Activated T-cell treated with anti-CD3 and anti-CD28 coated beads, Interleukin-2, amount 50 U/mL, for 72 hours (primary cell): ENCODE measurements at regions not wholly inside any gene's neighbourhood (a gene's known extent, or its start where the extent isn't known, plus 50 kb on each side); places are given as distances from the start of the nearest gene placed in this dataset.
"Not testable (repeated sequence)": the region's sequence is repeated elsewhere in the genome, so short reads cannot be mapped to it uniquely, and the experiment has no call there.

ENCODE experiments used
- ATAC-seq, 2 donors: fragments of 150-1000 bp; cut with Tn5 transposase; replicated peaks in 1 of 2; 2 replicates each; pipeline ENCODE4 v1.10.0; 2021; ENCODE audit warnings: moderate library complexity in 2 of 2, mild to moderate bottlenecking in 1 of 2
- DNase-seq, 2 donors: peaks; one replicate each; pipeline ENCODE4 v3.0.0; 2021 to 2022; ENCODE audit warnings: mixed read lengths in 1 of 2
- H3K27ac Mint-ChIP-seq: one replicate; pipeline ENCODE4 v1.8.0; 2022; ENCODE audit warnings: mild to moderate bottlenecking, moderate library complexity, mixed read lengths
- H3K27me3 Mint-ChIP-seq: one replicate; pipeline ENCODE4 v1.8.0; 2022; ENCODE audit warnings: low read depth, mixed read lengths
- H3K36me3 Mint-ChIP-seq, 2 donors: one replicate each; pipeline ENCODE4 v1.8.0; 2022; ENCODE audit warnings: mixed read lengths in 2 of 2, mild to moderate bottlenecking in 1 of 2; ENCODE audit not compliant: insufficient read depth in 2 of 2
- H3K4me1 Mint-ChIP-seq: one replicate; pipeline ENCODE4 v1.8.0; 2022; ENCODE audit warnings: low read depth, mixed read lengths
- H3K4me3 Mint-ChIP-seq, 2 donors: one replicate each; pipeline ENCODE4 v1.8.0; 2022; ENCODE audit warnings: mild to moderate bottlenecking in 2 of 2, mixed read lengths in 2 of 2, moderate library complexity in 2 of 2
- H3K9me3 Mint-ChIP-seq, 2 donors: one replicate each; pipeline ENCODE4 v1.8.0; 2022; ENCODE audit warnings: mixed read lengths in 2 of 2

- Mint-ChIP-seq H3K9me3 (no peaks in the 10 kb centered on the region), H3K27ac (no peak overlapping the region), H3K4me3 (no peak overlapping the region), H3K4me1 (no peaks in the 10 kb centered on the region), H3K36me3 (no peaks in the 10 kb centered on the region), H3K27me3 (peaks cover 25% of the 10 kb centered on the region)
- no peak for DNase-seq
- no peak for ATAC-seq
Measured at GRCh38 chr5:175336781-175337180, 107.2 kb downstream of the DRD1 start.

- Mint-ChIP-seq H3K9me3 (peaks cover 3 to 4% of the 10 kb centered on the region in 2 donors), H3K36me3 (no peaks in the 10 kb centered on the region), H3K4me1 (no peaks in the 10 kb centered on the region), H3K4me3 (no peak overlapping the region), H3K27ac (no peak overlapping the region), H3K27me3 (peaks cover 25% of the 10 kb centered on the region)
- ATAC-seq: no peak
- no peak for DNase-seq
Measured at GRCh38 chr5:175335691-175336090, 108.3 kb downstream of the DRD1 start.

GRCh38 chr5:175331173-175332036 lies 112.6 kb downstream of the DRD1 start:
- H3K4me1 Mint-ChIP-seq, H3K27me3 Mint-ChIP-seq, H3K27ac Mint-ChIP-seq, ATAC-seq, H3K9me3 Mint-ChIP-seq, H3K36me3 Mint-ChIP-seq, H3K4me3 Mint-ChIP-seq: not testable (repeated sequence)
- peak; percentile 2 to 3 for DNase-seq

GRCh38 chr5:175329976-175330375 lies 114.0 kb downstream of the DRD1 start:
- H3K9me3 Mint-ChIP-seq: peaks cover 3 to 4% of the 10 kb centered on the region in 2 donors
- H3K4me3 Mint-ChIP-seq: no peak overlapping the region
- no peak for ATAC-seq
- H3K27ac Mint-ChIP-seq: no peak overlapping the region
- DNase-seq: no peak
- H3K4me1 Mint-ChIP-seq: no peaks in the 10 kb centered on the region
- no peaks in the 10 kb centered on the region for H3K36me3 Mint-ChIP-seq
- H3K27me3 Mint-ChIP-seq: no peaks in the 10 kb centered on the region

- DNase-seq (no peak), ATAC-seq (no peak)
- Mint-ChIP-seq H3K27me3 (no peaks in the 10 kb centered on the region), H3K9me3 (peaks cover 3 to 4% of the 10 kb centered on the region in 2 donors), H3K27ac (no peak overlapping the region), H3K4me3 (no peak overlapping the region), H3K36me3 (no peaks in the 10 kb centered on the region), H3K4me1 (no peaks in the 10 kb centered on the region)
Measured at GRCh38 chr5:175328687-175329086, 115.3 kb downstream of the DRD1 start.

- Mint-ChIP-seq H3K27ac (no peak overlapping the region), H3K36me3 (no peaks in the 10 kb centered on the region), H3K4me3 (no peak overlapping the region), H3K27me3 (no peaks in the 10 kb centered on the region), H3K9me3 (peaks cover 3 to 4% of the 10 kb centered on the region in 2 donors), H3K4me1 (no peaks in the 10 kb centered on the region)
- no peak for ATAC-seq
- DNase-seq: no peak
Measured at GRCh38 chr5:175328176-175328575, 115.8 kb downstream of the DRD1 start.

- Mint-ChIP-seq H3K9me3 (peaks cover 0 to 4% of the 10 kb centered on the region in 2 donors), H3K4me1 (no peaks in the 10 kb centered on the region), H3K36me3 (no peaks in the 10 kb centered on the region), H3K27me3 (no peaks in the 10 kb centered on the region), H3K27ac (no peak overlapping the region), H3K4me3 (no peak overlapping the region)
- ATAC-seq (no peak), DNase-seq (no peak)
Measured at GRCh38 chr5:175325681-175326080, 118.3 kb downstream of the DRD1 start.

- H3K9me3 Mint-ChIP-seq: peaks cover 2 to 4% of the 10 kb centered on the region in 2 donors
Measured at GRCh38 chr5:175321927-175322532, 122.0 kb downstream of the DRD1 start.

GRCh38 chr5:175319199-175319598 lies 124.8 kb downstream of the DRD1 start:
- no peaks in the 10 kb centered on the region for H3K4me1 Mint-ChIP-seq
- no peaks in the 10 kb centered on the region for H3K36me3 Mint-ChIP-seq
- H3K9me3 Mint-ChIP-seq: peaks cover 3 to 4% of the 10 kb centered on the region in 2 donors
- no peak for ATAC-seq
- no peak for DNase-seq
- H3K4me3 Mint-ChIP-seq: no peak overlapping the region
- no peak overlapping the region for H3K27ac Mint-ChIP-seq
- peaks cover 6% of the 10 kb centered on the region for H3K27me3 Mint-ChIP-seq

More at GRCh38 chr5:175321927-175322532, 122.0 kb downstream of the DRD1 start:
- DNase-seq (peak; percentile 15 to 22), ATAC-seq (no peak)
- Mint-ChIP-seq H3K36me3 (no peaks in the 10 kb centered on the region), H3K27me3 (no peaks in the 10 kb centered on the region), H3K4me1 (no peaks in the 10 kb centered on the region), H3K4me3 (no peak overlapping the region), H3K27ac (no peak overlapping the region)

GRCh38 chr5:175317872-175318271 lies 126.1 kb downstream of the DRD1 start:
- Mint-ChIP-seq H3K27ac (no peak overlapping the region), H3K4me3 (no peak overlapping the region), H3K27me3 (peaks cover 12% of the 10 kb centered on the region), H3K4me1 (no peaks in the 10 kb centered on the region), H3K9me3 (peaks cover 3 to 4% of the 10 kb centered on the region in 2 donors), H3K36me3 (no peaks in the 10 kb centered on the region)
- DNase-seq (no peak), ATAC-seq (no peak)

- H3K27ac Mint-ChIP-seq: no peak overlapping the region
- H3K27me3 Mint-ChIP-seq: peaks cover 8% of the 10 kb centered on the region
- no peaks in the 10 kb centered on the region for H3K4me1 Mint-ChIP-seq
- H3K9me3 Mint-ChIP-seq: peaks cover 1 to 8% of the 10 kb centered on the region in 2 donors
- H3K36me3 Mint-ChIP-seq: no peaks in the 10 kb centered on the region
- DNase-seq (no peak), ATAC-seq (no peak)
- H3K4me3 Mint-ChIP-seq: no peak overlapping the region
Measured at GRCh38 chr5:175309218-175309810, 134.7 kb downstream of the DRD1 start.

- Mint-ChIP-seq H3K36me3 (no peaks in the 10 kb centered on the region), H3K27ac (no peak overlapping the region)
- no peak for ATAC-seq
Measured at GRCh38 chr5:175308701-175309100, 135.3 kb downstream of the DRD1 start.

GRCh38 chr5:175306381-175306780 lies 137.6 kb downstream of the DRD1 start:
- peaks cover 3 to 10% of the 10 kb centered on the region in 2 donors for H3K9me3 Mint-ChIP-seq
- ATAC-seq (no peak), DNase-seq (no peak)
- no peak overlapping the region for H3K4me3 Mint-ChIP-seq
- H3K36me3 Mint-ChIP-seq: peaks cover 0 to 2% of the 10 kb centered on the region in 2 donors
- H3K27me3 Mint-ChIP-seq: no peaks in the 10 kb centered on the region
- no peak overlapping the region for H3K27ac Mint-ChIP-seq
- H3K4me1 Mint-ChIP-seq: no peaks in the 10 kb centered on the region

More at GRCh38 chr5:175308701-175309100, 135.3 kb downstream of the DRD1 start:
- Mint-ChIP-seq H3K4me3 (no peak overlapping the region), H3K9me3 (peaks cover 3 to 8% of the 10 kb centered on the region in 2 donors), H3K27me3 (peaks cover 1% of the 10 kb centered on the region), H3K4me1 (no peaks in the 10 kb centered on the region)
- DNase-seq: no peak
